Stomach (tissue), 4 donors: ENCODE measurements at regions not wholly inside any gene's neighbourhood (a gene's known extent, or its start where the extent isn't known, plus 50 kb on each side); places are given as distances from the start of the nearest gene placed in this dataset.

Experiments used
- POLR2A ChIP-seq, 4 donors: fragments of 450-650 bp; IDR thresholded peaks; one replicate each; pipeline ENCODE4 v1.6.1; 2016; ENCODE audit warnings: antibody characterized with exemption in 4 of 4, control low read depth in 2 of 4, mild to moderate bottlenecking in 1 of 4, moderate library complexity in 1 of 4
- POLR2AphosphoS5 ChIP-seq, 3 donors: sonication (generic); formaldehyde crosslinking; IDR thresholded peaks; one replicate each; pipeline ENCODE4 v1.6.1; 2016; ENCODE audit warnings: antibody characterized with exemption in 3 of 3

DNA sequence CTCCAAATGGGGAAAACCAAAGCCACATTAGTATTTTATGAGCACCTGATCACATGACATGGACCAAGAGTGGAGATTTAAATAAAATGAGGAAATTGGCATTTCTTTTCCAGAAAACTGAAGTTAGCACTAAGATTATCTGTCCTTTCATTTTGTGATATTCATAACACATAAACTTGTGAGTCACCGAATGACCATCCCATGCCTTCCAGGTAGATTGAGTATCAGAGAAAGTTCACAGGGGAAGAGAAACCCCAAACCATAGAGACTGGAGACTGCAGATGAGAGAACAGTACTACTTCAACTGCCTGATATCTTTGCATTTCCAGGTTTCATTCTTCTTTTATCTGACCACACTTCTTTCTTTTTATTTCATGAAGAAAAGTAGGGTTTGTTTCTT is 176.3 kb upstream of the LRP1B start:
- TF ChIP-seq POLR2A (IDR thresholded peaks at IDR 0.05) (no peak), POLR2AphosphoS5 (IDR thresholded peaks at IDR 0.05) (no peak)
